Esophagus (tissue), 2 donors: ENCODE measurements at regions not wholly inside any gene's neighbourhood (a gene's known extent, or its start where the extent isn't known, plus 50 kb on each side); places are given as distances from the start of the nearest gene placed in this dataset.

Source experiments
- H3K27ac ChIP-seq, 2 donors: one replicate each; pipeline ENCODE4 v1.5.1; 2013; ENCODE audit warnings: low read depth in 2 of 2, mild to moderate bottlenecking in 2 of 2, inconsistent platforms in 1 of 2, low read length in 1 of 2, moderate library complexity in 1 of 2
- H3K27me3 ChIP-seq, 2 donors: one replicate each; pipeline ENCODE4 v1.6.1; 2013; ENCODE audit warnings: low read length in 2 of 2, control low read depth in 1 of 2, mild to moderate bottlenecking in 1 of 2; ENCODE audit not compliant: insufficient read depth in 2 of 2, control insufficient read depth in 1 of 2
- H3K36me3 ChIP-seq, 2 donors: one replicate each; pipeline ENCODE4 v1.6.1; 2013; ENCODE audit warnings: low read length in 1 of 2; ENCODE audit not compliant: control insufficient read depth in 2 of 2, insufficient read depth in 2 of 2
- H3K4me1 ChIP-seq, 2 donors: one replicate each; pipeline ENCODE4 v1.6.1; 2013; ENCODE audit warnings: low read length in 1 of 2; ENCODE audit not compliant: control insufficient read depth in 2 of 2, insufficient read depth in 2 of 2
- H3K4me3 ChIP-seq, 2 donors: one replicate each; pipeline ENCODE4 v1.5.1; 2013; ENCODE audit warnings: low read length in 2 of 2, mild to moderate bottlenecking in 2 of 2, low read depth in 1 of 2, moderate library complexity in 1 of 2
- H3K9me3 ChIP-seq, 2 donors: one replicate each; pipeline ENCODE4 v1.6.1; 2013; ENCODE audit warnings: mild to moderate bottlenecking in 2 of 2, low read depth in 1 of 2, low read length in 1 of 2, moderate library complexity in 1 of 2; ENCODE audit not compliant: control insufficient read depth in 2 of 2, insufficient read depth in 1 of 2
- WGBS, 2 donors: extraction: QIAGEN DNeasy Blood & Tissue Kit; methylation state at CpG; one replicate each; pipeline ENCODE4 v1.1.7; 2013; 5-methylcytosine and 5-hydroxymethylcytosine counted together
- donor health status: healthy with polysubstance abuse.
- donor health status: Bipolar disorder and iron deficiency.

GRCh38 chr2:604854-605524 lies 72.2 kb downstream of the TMEM18 start:
- no peaks in the 10 kb centered on the region for H3K36me3 ChIP-seq
- 95% methylated on average over 2 of the region's 2 CpGs for WGBS, 2 donors
- no peak overlapping the region for H3K4me3 ChIP-seq
- peaks cover 0 to 7% of the 10 kb centered on the region in 2 donors for H3K9me3 ChIP-seq
- H3K4me1 ChIP-seq = peaks cover 0 to 3% of the 10 kb centered on the region in 2 donors
- H3K27ac ChIP-seq = no peak overlapping the region
- no peaks in the 10 kb centered on the region for H3K27me3 ChIP-seq

GRCh38 chr2:604385-604784 lies 72.8 kb downstream of the TMEM18 start:
- WGBS, 2 donors = 87 to 89% methylated on average over 9 of the region's 9 CpGs
- H3K4me1 ChIP-seq = peaks cover 0 to 3% of the 10 kb centered on the region in 2 donors
- H3K36me3 ChIP-seq = no peaks in the 10 kb centered on the region
- H3K4me3 ChIP-seq = no peak overlapping the region
- no peak overlapping the region for H3K27ac ChIP-seq
- peaks cover 0 to 7% of the 10 kb centered on the region in 2 donors for H3K9me3 ChIP-seq
- peaks cover 0 to 4% of the 10 kb centered on the region in 2 donors for H3K27me3 ChIP-seq

GRCh38 chr2:603869-604268 lies 73.3 kb downstream of the TMEM18 start:
- peaks cover 0 to 3% of the 10 kb centered on the region in 2 donors for H3K4me1 ChIP-seq
- H3K9me3 ChIP-seq = peaks cover 0 to 7% of the 10 kb centered on the region in 2 donors
- H3K4me3 ChIP-seq = no peak overlapping the region
- no peak overlapping the region for H3K27ac ChIP-seq
- WGBS, 2 donors = 61% methylated on average over 8 of the region's 8 CpGs
- H3K36me3 ChIP-seq = no peaks in the 10 kb centered on the region
- H3K27me3 ChIP-seq = peaks cover 0 to 4% of the 10 kb centered on the region in 2 donors

- Histone ChIP-seq H3K27me3 (peaks cover 0 to 4% of the 10 kb centered on the region in 2 donors), H3K4me1 (peaks cover 0 to 3% of the 10 kb centered on the region in 2 donors), H3K27ac (no peak overlapping the region), H3K9me3 (peaks cover 0 to 7% of the 10 kb centered on the region in 2 donors), H3K4me3 (no peak overlapping the region), H3K36me3 (no peaks in the 10 kb centered on the region)
- 69 to 72% methylated on average over 5 of the region's 5 CpGs for WGBS, 2 donors
Observed at GRCh38 chr2:603427-603826, 73.8 kb downstream of the TMEM18 start.

GRCh38 chr2:602571-603359 lies 74.4 kb downstream of the TMEM18 start:
- H3K4me1 ChIP-seq = peaks cover 0 to 3% of the 10 kb centered on the region in 2 donors
- peaks cover 0 to 7% of the 10 kb centered on the region in 2 donors for H3K9me3 ChIP-seq
- peaks cover 0 to 4% of the 10 kb centered on the region in 2 donors for H3K27me3 ChIP-seq
- H3K36me3 ChIP-seq = no peaks in the 10 kb centered on the region
- 75% methylated on average over 14 of the region's 14 CpGs for WGBS, 2 donors
- no peak overlapping the region for H3K4me3 ChIP-seq
- H3K27ac ChIP-seq = peak overlapping the region in 1 of 2 donors; percentile 20

- Histone ChIP-seq H3K36me3 (no peaks in the 10 kb centered on the region), H3K27me3 (peaks cover 0 to 4% of the 10 kb centered on the region in 2 donors), H3K4me3 (no peak overlapping the region), H3K27ac (no peak overlapping the region), H3K4me1 (peaks cover 0 to 3% of the 10 kb centered on the region in 2 donors), H3K9me3 (peaks cover 0 to 7% of the 10 kb centered on the region in 2 donors)
- WGBS, 2 donors = 84% methylated on average over 29 of the region's 29 CpGs
Observed at GRCh38 chr2:601806-602455, 75.3 kb downstream of the TMEM18 start.

- H3K9me3 ChIP-seq = peaks cover 0 to 7% of the 10 kb centered on the region in 2 donors
- H3K36me3 ChIP-seq = no peaks in the 10 kb centered on the region
- H3K27me3 ChIP-seq = peaks cover 0 to 4% of the 10 kb centered on the region in 2 donors
- no peak overlapping the region for H3K4me3 ChIP-seq
- no peak overlapping the region for H3K27ac ChIP-seq
- WGBS, 2 donors = 90 to 91% methylated on average over 10 of the region's 10 CpGs
- peaks cover 0 to 3% of the 10 kb centered on the region in 2 donors for H3K4me1 ChIP-seq
Observed at GRCh38 chr2:601387-601698, 75.9 kb downstream of the TMEM18 start.

GRCh38 chr2:600542-601386 lies 76.4 kb downstream of the TMEM18 start:
- WGBS, 2 donors = 88 to 90% methylated on average over 23 of the region's 23 CpGs

GRCh38 chr2:599601-600000 lies 77.6 kb downstream of the TMEM18 start:
- Histone ChIP-seq H3K36me3 (no peaks in the 10 kb centered on the region), H3K4me1 (no peaks in the 10 kb centered on the region), H3K4me3 (no peak overlapping the region), H3K27ac (no peak overlapping the region), H3K9me3 (peaks cover 0 to 6% of the 10 kb centered on the region in 2 donors), H3K27me3 (peaks cover 0 to 4% of the 10 kb centered on the region in 2 donors)
- WGBS, 2 donors = 76 to 80% methylated on average over 8 of the region's 8 CpGs

More at GRCh38 chr2:600542-601386, 76.4 kb downstream of the TMEM18 start:
- H3K9me3 ChIP-seq = peaks cover 0 to 7% of the 10 kb centered on the region in 2 donors
- no peak overlapping the region for H3K4me3 ChIP-seq
- peaks cover 0 to 3% of the 10 kb centered on the region in 2 donors for H3K4me1 ChIP-seq
- H3K36me3 ChIP-seq = no peaks in the 10 kb centered on the region
- peaks cover 0 to 4% of the 10 kb centered on the region in 2 donors for H3K27me3 ChIP-seq
- no peak overlapping the region for H3K27ac ChIP-seq
